ENCODE measurements at regions not wholly inside any gene's neighbourhood (a gene's known extent, or its start where the extent isn't known, plus 50 kb on each side); places are given as distances from the start of the nearest gene placed in this dataset.

DNA sequence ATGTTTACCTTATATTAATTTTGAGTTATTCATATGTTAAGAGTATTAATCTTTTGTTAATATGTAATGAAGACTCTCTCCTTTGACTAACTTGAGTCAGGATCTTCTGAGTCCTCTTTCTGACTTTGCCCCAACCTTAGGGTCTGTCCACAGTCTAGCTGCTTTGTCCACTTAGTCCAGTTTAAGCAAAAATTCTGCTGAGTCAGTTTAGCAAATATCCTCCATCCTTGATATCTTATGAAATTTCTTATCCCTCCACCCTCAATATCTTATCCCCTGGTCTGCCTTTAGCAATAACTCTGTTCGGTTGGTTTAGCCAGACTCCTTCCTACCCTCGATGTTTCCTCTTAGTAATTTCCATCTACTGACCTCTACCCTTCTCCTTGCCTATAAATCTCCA is 91.7 kb downstream of the DIPK2A start:
- no peak for DNase-seq (ENCODE audit: low read depth, low spot score)
- H3K4me3 ChIP-seq (ENCODE audit: low read length) = no peak overlapping the region

DNA sequence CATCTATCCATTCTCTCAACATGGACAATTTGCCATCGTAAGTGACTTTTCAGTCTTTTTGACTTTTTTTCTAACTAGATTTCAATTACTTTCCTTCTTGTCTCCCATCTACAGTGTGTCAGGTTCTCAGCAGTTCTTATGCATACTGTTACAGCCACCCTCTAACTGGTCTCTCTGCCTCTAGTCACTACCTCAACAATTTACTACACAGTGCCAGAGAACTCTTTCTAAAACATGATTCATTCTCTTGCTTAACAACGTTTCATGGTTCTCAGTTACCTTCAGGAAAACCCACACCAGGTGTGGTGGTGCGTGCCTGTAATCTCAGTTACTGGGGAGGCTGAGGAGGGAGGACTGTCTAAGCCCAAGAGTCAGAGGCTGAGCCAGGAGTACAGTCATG is 95.4 kb downstream of the DIPK2A start:
- no peak overlapping the region for H3K4me3 ChIP-seq (ENCODE audit: low read length)
- DNase-seq (ENCODE audit: low read depth, low spot score) = no peak

DNA sequence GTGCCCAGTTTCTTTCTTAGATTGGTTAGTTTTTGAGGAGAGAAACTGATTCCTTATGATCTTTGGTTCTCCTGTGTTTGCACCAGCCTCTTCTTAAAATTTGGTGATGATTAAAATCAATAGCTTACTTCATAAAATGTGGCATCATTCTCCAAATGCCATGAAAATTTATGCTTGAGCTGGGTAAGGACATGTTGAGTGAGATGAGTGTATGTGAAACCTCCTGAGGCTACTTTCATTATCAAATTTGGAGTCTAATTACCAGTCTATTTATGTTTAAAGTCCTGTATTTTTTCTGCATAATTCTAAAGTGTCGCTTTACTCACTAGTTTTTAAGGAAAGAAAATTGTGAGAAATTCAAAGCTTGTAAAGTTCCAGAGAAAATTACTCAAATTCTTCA is 102.1 kb downstream of the DIPK2A start:
- no peak for DNase-seq (ENCODE audit: low read depth, low spot score)
- H3K4me3 ChIP-seq (ENCODE audit: low read length) = no peak overlapping the region

DNA sequence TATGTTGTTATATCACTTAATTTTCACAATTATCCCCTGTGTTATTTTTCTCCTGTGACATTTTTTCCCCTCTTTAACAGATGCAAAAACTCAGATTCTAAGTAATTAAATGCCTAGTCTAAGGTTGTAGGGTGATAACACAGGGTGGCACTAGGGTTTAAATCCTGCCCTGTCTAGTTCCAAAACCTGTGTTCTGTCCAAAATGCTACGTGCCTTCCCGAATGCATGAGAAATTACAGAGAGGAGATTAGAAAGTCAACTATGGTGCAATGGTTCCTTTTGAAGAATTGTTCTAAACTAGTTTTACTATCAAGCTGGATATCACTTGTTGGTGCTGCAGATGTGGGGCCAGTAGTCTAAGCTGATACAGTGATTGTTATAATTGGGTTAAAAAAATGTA is 108.0 kb downstream of the DIPK2A start:
- no peak for DNase-seq (ENCODE audit: low read depth, low spot score)
- H3K4me3 ChIP-seq (ENCODE audit: low read length) = no peak overlapping the region

DNA sequence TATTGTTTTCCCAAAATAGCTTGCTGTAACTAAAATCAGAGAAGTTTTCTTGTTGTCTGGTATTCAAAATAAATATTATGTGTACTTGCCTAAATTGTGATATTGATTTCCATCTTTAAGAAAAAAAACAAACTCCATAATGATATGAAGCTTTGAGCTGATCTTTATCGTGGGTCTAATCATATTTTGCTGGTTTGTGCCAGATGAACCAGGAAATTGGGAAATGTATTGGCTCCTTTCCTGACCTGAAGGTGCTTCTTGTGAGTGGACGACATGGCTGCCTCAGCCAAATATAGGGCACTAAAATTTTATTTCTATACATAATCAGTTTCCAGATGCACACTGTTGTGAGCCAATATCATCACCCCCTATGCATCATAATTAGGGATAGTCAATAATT is 113.3 kb downstream of the DIPK2A start:
- DNase-seq (ENCODE audit: low read depth, low spot score) = no peak
- H3K4me3 ChIP-seq (ENCODE audit: low read length) = no peak overlapping the region

DNA sequence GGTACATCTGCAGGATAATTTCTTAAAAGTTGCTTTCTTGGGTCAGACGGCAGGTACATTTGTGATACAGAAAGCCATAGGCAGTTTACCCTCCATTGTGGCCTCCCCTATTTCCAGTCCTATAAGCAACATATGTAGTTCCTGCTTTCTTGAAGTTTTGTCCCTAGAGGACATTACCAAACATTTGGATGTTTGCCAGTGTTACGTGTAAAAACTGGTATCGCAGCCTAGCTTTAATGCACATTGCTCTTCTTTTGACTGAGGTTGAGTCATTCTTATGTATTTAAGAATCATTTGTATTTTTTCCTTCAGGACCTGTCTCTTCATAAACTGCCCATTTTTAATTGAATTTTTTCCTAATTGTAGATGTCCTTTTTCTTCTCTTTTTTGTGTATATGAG is 114.3 kb downstream of the DIPK2A start:
- DNase-seq (ENCODE audit: low read depth, low spot score) = no peak
- no peak overlapping the region for H3K4me3 ChIP-seq (ENCODE audit: low read length)

DNA sequence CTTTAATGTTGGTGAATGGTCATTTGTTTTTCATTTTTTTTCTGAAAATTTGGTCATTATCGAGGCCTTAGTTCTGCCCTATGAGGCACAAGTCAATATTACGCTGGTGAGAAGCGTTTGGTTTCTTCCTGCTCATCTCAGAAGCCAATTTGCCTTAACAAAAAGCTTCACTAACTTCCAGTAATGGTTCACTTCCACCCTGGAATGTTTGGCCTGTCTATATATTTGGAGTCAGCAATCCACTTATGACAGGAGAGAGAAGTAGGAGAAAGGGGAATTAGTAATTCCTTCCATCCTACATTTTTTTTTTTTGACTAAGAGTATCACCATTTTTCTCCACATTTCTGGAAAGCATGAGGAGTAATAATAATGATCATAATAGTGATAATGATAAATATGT is 124.4 kb downstream of the DIPK2A start:
- H3K4me3 ChIP-seq (ENCODE audit: low read length) = no peak overlapping the region
- no peak for DNase-seq (ENCODE audit: low read depth, low spot score)

DNA sequence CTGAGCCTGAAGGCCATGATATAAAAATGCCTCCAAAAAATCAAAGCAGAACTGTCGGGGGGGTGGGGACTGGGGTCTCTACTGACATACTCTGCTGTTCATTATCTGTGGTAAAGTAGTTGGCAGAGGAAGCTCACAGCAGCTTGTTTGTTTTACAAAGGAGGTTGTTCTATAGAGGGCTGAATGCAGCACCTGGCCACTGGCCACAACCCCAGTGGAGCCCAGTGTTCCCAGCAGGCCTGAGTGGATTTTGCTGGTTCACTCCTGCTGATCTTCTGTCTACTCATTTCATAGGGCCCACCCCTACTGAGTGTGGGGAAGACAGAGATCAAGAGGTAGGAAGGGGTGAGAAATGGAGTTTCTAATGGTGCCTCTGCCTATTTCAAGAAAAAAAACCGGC is 125.5 kb downstream of the DIPK2A start:
- no peak overlapping the region for H3K4me3 ChIP-seq (ENCODE audit: low read length)
- DNase-seq (ENCODE audit: low read depth, low spot score) = no peak

DNA sequence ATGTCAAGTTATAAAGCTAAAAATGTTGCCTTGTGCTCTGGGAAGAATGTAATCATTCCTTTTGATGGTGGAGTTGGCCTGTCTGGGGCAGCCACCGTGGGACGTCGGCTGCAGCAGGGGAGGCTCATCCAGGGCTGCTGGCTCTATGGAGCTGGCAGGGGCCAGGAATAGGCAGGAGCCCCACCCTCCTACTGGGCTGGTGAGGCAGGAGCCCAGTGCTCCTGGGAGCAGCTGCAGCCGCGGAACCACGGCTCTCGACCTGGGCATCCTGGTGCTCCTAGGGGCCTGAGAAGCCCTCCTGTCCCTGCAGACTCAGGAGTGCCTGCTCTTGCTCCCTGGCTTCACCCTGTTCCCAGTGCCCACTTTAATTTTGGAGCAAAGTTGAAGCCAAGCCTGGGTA is 127.1 kb downstream of the DIPK2A start:
- H3K4me3 ChIP-seq (ENCODE audit: low read length) = no peak overlapping the region

DNA sequence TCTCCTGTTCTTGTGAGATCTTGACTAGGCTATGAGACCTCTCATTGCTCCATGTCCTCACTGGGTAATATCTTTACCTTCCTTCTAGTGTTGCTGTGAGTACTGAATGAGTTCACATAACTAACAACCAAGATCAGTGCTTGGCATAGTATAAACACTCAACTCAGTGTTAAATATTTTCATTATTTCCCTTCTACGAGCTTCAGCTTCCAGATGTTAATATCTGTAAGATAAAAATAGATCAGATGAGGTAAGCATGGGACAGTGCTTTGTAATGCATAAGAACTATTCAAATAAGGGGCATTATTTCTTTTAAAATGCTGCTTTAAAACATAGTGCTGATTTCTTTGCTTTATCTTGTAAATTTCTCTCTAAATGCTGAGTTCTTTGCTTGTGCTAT is 130.8 kb downstream of the DIPK2A start:
- H3K4me3 ChIP-seq (ENCODE audit: low read length) = no peak overlapping the region
- no peak for DNase-seq (ENCODE audit: low read depth, low spot score)

More for the DNA sequence above, 127.1 kb downstream of the DIPK2A start:
- no peak for DNase-seq (ENCODE audit: low read depth, low spot score)

DNA sequence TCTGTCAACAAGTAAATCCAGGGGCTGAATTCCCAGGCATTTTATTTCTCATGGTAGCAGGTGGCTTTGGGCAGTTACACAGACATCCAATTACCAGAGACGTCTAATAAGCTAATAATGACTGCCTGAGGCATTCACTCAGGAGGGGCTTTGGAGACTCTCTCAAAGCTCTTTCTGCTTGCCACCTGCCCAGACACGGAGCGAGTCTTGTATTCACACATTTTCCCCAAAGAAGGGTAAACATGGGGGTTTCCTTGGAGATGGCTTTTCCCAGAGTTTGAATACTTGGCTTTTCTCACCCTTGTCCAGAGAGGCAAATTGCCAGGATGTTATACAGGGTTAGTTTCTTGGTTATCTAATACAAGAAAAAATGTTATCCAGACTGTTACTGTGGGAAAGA is 132.6 kb downstream of the DIPK2A start:
- DNase-seq (ENCODE audit: low read depth, low spot score) = no peak

DNA sequence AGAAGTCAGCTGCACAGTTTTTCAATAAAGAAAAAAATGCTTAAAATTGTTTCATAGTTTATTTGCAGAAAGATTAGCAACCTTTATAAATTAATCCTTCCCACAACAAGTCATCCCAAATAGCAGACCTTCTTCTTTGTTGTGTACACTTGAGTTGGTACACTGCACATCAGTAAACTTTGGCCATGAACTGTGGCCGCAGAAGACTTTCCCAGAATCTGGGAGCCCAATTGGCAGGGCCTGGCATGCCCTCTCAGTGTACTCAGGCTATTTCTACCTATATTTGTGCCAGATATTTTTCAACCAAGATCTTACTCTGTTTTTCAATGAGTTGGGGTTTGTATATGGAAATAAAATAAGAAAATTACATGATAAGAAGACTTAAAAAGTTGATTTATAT is 133.1 kb downstream of the DIPK2A start:
- DNase-seq (ENCODE audit: low read depth, low spot score) = no peak
- no peak overlapping the region for H3K4me3 ChIP-seq (ENCODE audit: low read length)

More for the DNA sequence above, 132.6 kb downstream of the DIPK2A start:
- H3K4me3 ChIP-seq (ENCODE audit: low read length) = no peak overlapping the region

DNA sequence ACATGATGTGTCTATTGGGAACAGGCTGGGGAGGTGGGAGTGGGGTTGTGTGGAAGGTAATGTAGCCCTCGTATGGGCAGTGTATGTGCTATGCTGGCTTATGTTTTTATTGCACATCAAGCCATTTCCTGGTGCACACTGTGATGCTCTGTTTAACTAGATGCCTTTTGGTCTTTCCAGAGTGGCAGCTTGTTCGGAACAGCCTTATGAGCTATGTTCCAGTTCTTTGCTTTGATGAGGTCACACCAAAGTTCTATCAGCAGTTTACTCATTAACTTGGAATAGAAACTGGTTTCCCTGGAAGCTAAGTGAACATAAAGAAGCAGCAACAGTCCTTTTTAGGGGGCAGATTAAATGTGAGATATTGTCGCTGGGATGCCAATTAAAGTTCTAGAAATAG is 133.9 kb downstream of the DIPK2A start:
- no peak for DNase-seq (ENCODE audit: low read depth, low spot score)
- H3K4me3 ChIP-seq (ENCODE audit: low read length) = no peak overlapping the region

DNA sequence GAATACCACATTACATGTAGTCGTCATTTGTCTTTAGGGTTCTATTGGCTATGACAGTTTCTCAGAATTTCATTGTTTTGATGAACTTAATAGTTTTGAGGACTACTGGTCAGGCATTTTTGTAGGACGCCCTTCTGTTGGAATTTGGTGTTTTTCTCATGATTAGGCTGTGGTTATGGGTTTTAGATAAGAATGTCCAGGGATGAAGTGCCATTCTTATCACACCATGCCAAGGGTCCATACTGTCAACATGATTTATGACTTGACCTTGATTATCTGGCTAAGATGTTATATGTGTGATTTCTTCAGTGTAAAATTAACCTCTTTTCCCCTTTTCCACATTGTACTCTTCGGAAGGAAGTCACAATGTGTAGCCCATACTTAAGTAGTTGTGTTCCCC is 135.3 kb downstream of the DIPK2A start:
- DNase-seq (ENCODE audit: low read depth, low spot score) = no peak
- no peak overlapping the region for H3K4me3 ChIP-seq (ENCODE audit: low read length)

DNA sequence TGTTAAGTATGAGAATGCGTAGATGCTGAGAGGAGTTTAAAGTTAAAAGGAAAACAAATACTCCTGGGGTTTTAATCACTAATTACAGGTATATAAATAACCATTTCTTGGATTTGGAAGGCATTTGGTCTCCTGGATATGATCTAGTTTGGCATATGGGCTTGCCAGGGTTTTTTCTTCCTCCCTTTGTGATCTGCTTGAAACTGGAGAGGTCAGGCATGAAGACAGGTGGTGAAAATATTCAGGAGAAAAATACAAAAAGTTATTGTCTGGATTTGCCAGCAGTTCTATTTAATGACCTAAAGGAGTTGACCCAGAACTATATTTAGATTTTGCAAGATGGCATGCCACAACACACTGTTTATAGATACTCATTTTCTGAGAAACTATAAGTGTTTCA is 136.3 kb downstream of the DIPK2A start:
- no peak overlapping the region for H3K4me3 ChIP-seq (ENCODE audit: low read length)
- no peak for DNase-seq (ENCODE audit: low read depth, low spot score)

DNA sequence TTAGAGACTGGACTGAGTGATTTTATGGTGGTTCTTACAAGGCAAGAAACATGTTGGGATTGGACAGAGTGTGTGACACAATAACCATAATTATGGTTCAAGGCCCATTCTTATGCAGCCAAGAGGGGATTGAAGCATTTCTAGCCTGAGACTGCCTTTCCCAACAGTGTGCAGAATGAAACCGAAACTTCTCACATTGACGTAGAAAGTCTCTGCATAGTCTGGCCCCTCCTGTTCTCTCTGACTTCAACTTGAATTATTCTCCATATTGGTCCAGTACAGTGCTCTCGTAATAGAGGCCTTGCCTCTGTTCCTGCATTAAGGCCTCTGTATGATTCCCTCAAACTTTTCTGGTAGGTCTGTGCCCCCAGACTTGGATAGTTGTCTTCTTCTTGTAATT is 138.3 kb downstream of the DIPK2A start:
- H3K4me3 ChIP-seq (ENCODE audit: low read length) = no peak overlapping the region
- no peak for DNase-seq (ENCODE audit: low read depth, low spot score)

DNA sequence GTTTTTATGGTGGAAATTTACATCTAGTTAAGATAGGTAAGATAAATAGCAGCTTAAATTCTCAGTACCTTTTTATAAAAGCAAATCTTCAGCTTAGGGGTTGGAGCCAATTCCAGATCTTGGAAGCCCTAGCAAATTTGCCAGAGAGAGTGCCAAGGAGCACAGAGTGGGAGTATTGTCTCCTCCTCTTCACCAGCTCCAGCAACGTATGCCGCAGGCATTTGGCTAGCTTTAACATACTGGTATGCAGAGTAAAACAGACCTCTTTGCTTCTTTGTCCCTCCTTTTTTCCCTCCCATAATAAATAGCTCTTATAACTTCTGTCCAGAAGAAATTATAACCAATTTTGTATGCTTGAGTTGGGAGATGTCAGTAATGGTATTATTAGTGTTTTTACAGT is 140.4 kb downstream of the DIPK2A start:
- DNase-seq (ENCODE audit: low read depth, low spot score) = no peak
- no peak overlapping the region for H3K4me3 ChIP-seq (ENCODE audit: low read length)

DNA sequence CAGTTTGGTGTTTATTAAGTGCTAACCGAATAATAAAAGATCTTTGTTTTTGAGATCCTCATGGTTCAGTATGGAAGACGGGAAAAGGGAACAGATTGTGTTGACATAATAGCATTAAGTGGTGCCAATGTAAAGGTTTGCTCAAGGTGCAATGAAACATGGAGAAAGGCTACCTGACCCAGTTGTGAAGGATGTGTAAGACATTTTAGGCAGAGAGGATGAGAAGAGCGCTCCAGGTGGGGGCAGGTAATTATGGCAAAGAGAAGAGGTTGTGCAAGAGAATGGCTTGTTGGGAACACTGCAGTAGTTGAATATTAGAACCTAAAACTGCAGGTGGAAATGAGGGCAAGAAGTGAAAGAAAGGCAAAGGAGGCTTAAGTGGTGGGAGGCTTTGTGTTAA is 140.8 kb downstream of the DIPK2A start:
- no peak overlapping the region for H3K4me3 ChIP-seq (ENCODE audit: low read length)
- no peak for DNase-seq (ENCODE audit: low read depth, low spot score)

DNA sequence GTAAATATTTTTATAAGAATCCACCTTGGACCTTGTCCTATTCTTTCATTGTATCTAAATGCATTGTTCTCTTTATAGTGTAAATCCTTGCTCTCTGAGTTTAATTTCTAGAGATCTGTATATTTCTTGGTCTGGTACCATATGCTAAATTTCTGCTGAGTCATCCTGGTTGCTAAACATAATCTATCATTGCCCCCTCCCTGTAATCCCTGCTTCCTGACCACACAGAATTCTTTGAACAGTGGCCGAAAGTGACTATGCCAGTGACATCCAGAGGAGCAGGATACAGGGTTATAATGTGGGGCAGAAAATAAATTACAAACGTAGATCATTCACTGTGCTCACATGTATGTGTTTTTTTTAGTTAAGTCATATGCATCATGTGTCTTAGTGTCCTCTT is 143.1 kb downstream of the DIPK2A start:
- no peak overlapping the region for H3K4me3 ChIP-seq (ENCODE audit: low read length)
- DNase-seq (ENCODE audit: low read depth, low spot score) = no peak

DNA sequence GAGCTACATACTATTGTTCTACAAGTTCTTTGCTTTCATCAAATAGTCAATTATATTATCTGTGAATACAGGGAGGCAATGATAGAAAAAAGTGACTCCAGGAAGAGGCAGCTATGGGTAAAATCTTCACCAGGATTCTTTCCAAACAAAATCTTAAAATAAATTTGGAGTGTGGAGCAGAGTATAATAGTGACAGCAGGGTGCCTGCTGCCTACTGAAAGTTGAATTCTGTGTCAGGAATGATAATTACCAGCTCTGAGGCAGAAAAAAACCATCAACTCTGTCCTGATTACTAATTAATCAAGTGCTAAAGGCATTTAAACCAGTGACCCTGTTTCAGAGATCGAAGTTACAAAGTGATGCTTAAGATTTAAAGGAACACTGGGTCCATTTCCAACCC is 148.0 kb downstream of the DIPK2A start:
- H3K4me3 ChIP-seq (ENCODE audit: low read length) = no peak overlapping the region
- DNase-seq (ENCODE audit: low read depth, low spot score) = no peak

DNA sequence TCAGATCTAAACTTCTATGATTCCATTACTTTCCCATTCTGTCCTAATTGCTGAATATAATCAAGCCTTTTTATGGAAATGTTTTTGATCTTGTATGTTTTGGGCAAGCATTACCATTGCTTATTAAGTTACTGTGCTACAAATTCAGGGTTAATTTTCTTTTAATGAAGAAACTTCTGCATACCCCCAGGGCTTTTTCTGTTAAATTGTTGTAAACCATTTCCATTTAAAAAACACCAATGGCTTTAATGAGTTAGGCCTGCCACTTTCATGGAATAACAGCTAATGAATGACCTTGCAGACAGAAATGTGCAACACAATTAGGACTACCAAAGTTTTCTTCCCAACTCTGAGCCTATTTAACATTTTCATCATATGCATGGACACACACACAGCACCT is 150.0 kb downstream of the DIPK2A start:
- no peak overlapping the region for H3K4me3 ChIP-seq (ENCODE audit: low read length)
- no peak for DNase-seq (ENCODE audit: low read depth, low spot score)

DNA sequence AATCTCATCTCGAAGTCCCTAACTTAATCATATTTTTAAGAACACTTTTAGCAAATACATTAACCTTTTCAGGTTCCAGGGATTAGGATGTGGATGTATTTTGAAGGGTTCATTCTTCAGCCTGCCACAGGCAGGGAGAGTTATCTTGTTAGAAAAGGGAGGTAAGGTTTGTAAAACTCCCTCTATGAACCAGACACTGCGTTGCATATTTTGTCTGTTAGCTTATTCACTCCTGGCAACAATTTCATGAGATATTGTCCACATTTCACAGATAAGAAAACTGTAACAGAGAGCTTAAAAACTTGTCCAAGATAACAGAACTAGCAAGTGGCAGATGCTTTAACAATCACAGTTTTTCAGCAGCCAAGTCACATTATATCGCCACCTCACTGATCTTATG is 155.4 kb downstream of the DIPK2A start:
- DNase-seq (ENCODE audit: low read depth, low spot score) = no peak
- no peak overlapping the region for H3K4me3 ChIP-seq (ENCODE audit: low read length)

Measured in Jurkat, Clone E6-1 (cell line).